Upper lobe of right lung (tissue), 1 donor: ENCODE measurements at regions not wholly inside any gene's neighbourhood (a gene's known extent, or its start where the extent isn't known, plus 50 kb on each side); places are given as distances from the start of the nearest gene placed in this dataset.

Experiments
- ATAC-seq: fragments of 200-7000 bp; cut with Tn5 transposase; one replicate; pipeline ENCODE4 v1.9.1; 2020; ENCODE audit warnings: mild to moderate bottlenecking, moderate library complexity
- DNase-seq: peaks from one replicate; pipeline ENCODE4 v3.0.0-alpha.2; 2020
- H3K27ac ChIP-seq: fragments of 200-600 bp; one replicate; pipeline ENCODE4 v1.8.0; 2022
- H3K27me3 ChIP-seq: fragments of 200-600 bp; one replicate; pipeline ENCODE4 v1.8.0; 2022; ENCODE audit warnings: mild to moderate bottlenecking
- H3K36me3 ChIP-seq: fragments of 200-600 bp; one replicate; pipeline ENCODE4 v1.8.0; 2022
- H3K4me1 ChIP-seq: fragments of 200-600 bp; one replicate; pipeline ENCODE4 v1.8.0; 2022
- H3K4me3 ChIP-seq: fragments of 200-600 bp; one replicate; pipeline ENCODE4 v1.8.0; 2022; ENCODE audit warnings: mild to moderate bottlenecking
- H3K9me3 ChIP-seq: fragments of 200-600 bp; one replicate; pipeline ENCODE4 v1.8.0; 2022
- CTCF ChIP-seq: fragments of 200-600 bp; IDR thresholded peaks from one replicate; pipeline ENCODE4 v1.8.0; 2022; ENCODE audit warnings: antibody characterized with exemption
- intact Hi-C: fragments of 100-400 bp; cut with DNase I; formaldehyde crosslinking; loops from one replicate; pipeline ENCODE4 v1.11.0; 2022
- donor health status: DM: no; HTN: yes; CAD: no; lungs with severe emphysema.

DNA sequence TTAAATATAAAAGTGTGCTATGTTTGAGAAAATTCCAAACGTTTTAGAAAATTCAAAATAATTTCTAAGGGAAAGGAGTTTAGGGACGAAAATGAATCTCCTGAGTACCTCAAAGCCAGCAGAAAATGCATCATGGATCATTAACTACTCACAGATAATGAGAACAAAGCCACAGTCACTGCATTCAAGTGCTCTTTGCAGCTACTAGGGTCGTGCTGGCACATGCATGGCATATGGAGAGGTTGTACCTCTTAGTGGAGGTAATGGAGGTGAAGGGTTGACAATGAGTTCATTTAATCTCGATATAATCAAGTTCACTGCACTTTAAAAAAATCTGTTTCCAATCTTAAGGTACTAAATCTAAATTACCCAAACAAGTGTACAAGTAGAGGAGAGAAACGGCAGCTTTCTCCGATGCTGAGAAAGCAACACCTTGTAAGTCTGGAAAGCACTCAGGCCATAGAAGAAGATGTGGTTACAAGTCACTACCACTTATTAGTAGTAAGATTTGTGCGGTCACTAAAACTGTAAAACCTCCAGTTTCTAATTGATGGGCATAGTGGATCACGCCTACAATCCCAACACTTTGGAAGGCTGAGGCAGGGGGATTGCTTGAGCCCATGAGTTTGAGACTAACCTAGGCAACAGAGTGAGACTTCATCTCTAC is 261.1 kb upstream of the ANO3 start:
- DNase-seq (no peak), ATAC-seq (no peak)
- Histone ChIP-seq H3K27ac (no peak overlapping the region), H3K36me3 (no peaks in the 10 kb centered on the region), H3K4me1 (no peaks in the 10 kb centered on the region), H3K9me3 (no peaks in the 10 kb centered on the region), H3K4me3 (no peak overlapping the region), H3K27me3 (no peaks in the 10 kb centered on the region)
- intact Hi-C loops, result no loop called here
- no peak for TF ChIP-seq CTCF

DNA sequence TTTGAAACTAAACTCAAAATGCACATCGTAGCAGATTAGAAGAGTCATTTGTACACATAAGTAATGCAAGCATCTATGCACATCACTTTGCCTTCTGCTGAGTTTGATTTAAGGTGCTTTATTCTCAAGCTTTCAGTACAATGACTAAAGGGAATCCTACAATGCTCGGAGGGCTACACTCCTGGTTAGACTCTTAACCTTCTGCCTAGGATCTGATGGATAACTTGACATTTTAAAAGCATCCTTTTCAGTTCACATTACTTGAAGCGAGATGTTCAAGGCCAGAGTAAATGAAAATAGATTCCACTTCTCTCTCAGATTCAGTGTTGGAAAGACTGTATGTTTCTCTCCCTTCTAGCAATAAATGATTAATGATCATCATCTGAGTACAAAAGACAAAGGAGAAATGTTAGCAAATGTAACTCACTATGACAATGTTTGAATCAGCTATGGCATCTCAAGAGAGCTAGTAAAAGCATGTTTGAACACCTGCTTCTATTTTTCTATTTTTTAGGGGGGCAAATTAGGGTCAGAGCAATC is 259.2 kb upstream of the ANO3 start:
- Histone ChIP-seq H3K27ac (no peak overlapping the region), H3K27me3 (no peaks in the 10 kb centered on the region), H3K9me3 (no peaks in the 10 kb centered on the region), H3K4me1 (no peaks in the 10 kb centered on the region), H3K36me3 (no peaks in the 10 kb centered on the region), H3K4me3 (no peak overlapping the region)
- intact Hi-C loops, result no loop called here
- ATAC-seq, result no peak
- no peak for DNase-seq
- no peak for TF ChIP-seq CTCF

DNA sequence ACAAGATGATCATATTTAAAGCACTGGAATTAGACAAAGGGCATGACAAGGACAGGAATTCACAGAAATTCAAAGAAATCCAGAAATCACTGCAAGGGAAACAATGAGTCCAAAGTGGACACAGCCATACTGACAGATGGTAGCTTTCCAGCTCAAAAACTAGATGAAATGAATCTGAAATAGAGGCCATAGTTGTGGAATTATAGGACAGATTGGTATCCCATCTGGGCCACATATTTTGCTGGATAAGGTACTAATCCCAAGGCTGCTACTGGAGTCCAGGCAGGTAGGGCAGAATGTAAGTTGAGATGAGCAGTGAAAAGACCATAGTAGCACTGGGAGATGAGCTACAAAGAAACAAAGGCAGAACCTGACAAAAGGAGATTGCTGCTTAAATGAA is 258.3 kb upstream of the ANO3 start:
- Histone ChIP-seq H3K4me1 (no peaks in the 10 kb centered on the region), H3K36me3 (no peaks in the 10 kb centered on the region), H3K4me3 (no peak overlapping the region), H3K27me3 (no peaks in the 10 kb centered on the region), H3K27ac (no peak overlapping the region), H3K9me3 (no peaks in the 10 kb centered on the region)
- intact Hi-C loops, result no loop called here
- no peak for TF ChIP-seq CTCF
- DNase-seq (no peak), ATAC-seq (no peak)

DNA sequence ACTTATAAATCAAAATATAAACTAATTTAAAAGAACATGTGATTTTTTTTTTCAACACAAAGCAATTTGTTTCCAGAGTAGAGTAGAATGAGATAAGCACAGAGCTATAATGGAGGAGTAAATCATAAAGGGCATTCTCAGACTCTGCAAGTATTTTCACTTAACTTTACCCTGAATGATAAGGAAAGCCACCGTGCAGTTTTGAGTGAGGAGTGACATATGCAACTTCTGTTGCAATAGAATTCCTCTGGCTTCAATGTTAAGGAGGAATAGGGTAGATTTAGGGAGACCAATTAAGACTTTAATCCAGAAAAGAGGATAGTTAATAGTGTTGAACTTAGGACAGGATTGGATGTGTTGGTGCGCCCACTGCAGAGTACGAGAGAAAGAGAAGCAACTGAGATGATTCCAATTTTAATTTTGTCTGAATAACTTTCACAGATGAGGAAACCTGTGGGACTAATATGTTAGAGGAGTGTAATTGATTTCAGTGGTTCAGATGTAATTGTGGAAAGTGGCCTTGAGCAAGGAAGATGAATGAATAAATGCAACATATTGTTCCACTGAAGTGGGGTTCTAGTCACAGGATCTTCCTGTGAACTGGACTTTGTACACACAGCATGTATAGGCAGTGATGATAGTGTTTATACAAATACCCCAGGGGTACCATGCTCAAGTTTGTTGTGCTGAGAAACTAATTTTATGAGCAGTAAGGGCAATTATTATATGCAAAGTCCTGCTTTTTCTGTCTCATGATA is 255.5 kb upstream of the ANO3 start:
- Histone ChIP-seq H3K9me3 (no peaks in the 10 kb centered on the region), H3K4me3 (no peak overlapping the region), H3K36me3 (no peaks in the 10 kb centered on the region), H3K27ac (no peak overlapping the region), H3K4me1 (no peaks in the 10 kb centered on the region), H3K27me3 (no peaks in the 10 kb centered on the region)
- no peak for TF ChIP-seq CTCF
- intact Hi-C loops, result no loop called here
- DNase-seq (no peak), ATAC-seq (no peak)

DNA sequence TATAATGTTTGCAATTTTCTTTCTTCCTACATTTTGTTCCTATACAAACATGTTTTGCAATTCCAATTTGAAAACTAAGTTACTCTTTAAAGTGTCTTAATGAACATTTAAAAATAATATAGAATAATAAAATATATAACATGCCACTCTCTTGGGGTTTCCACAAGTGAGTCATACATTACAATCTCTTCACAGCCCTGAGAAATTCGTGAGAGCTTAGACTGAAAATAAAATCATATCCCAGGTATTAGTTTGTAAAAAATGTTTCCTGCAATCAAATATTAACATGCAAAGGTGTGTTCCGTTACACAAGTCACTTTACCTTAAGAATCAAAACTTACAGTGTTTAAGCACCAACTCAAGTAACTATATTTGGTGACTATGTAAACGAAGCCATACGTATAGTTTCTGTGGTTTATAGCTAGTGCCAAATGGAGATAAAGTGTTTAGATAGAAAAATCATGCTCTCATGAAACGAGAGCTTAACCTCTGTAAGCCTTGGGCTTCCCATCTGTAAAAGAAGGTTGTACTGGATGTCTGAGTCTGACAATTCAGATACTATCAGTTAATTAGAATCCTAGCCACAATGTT is 253.6 kb upstream of the ANO3 start:
- H3K27ac ChIP-seq, result no peak overlapping the region
- no peaks in the 10 kb centered on the region for H3K4me1 ChIP-seq
- ATAC-seq (no peak), DNase-seq (no peak)
- no peaks in the 10 kb centered on the region for H3K27me3 ChIP-seq
- no peaks in the 10 kb centered on the region for H3K36me3 ChIP-seq
- no peak for TF ChIP-seq CTCF
- no peak overlapping the region for H3K4me3 ChIP-seq
- intact Hi-C loops, result no loop called here
- no peaks in the 10 kb centered on the region for H3K9me3 ChIP-seq
